GM18867 (cell line): ENCODE measurements at regions not wholly inside any gene's neighbourhood (a gene's known extent, or its start where the extent isn't known, plus 50 kb on each side); places are given as distances from the start of the nearest gene placed in this dataset.

Experiments
- ATAC-seq: cut with Tn5 transposase; IDR thresholded peaks from one replicate; pipeline ENCODE4 v1.9.1; 2021; ENCODE audit warnings: mild to moderate bottlenecking, moderate library complexity; ENCODE audit not compliant: unreplicated experiment

- ATAC-seq, result no peak
These were observed 189.4 kb downstream of the FNDC1 start for GRCh38 chr6:159358562-159358961.

- no peak for ATAC-seq
These were observed 188.2 kb downstream of the FNDC1 start for GRCh38 chr6:159357211-159357915.

DNA sequence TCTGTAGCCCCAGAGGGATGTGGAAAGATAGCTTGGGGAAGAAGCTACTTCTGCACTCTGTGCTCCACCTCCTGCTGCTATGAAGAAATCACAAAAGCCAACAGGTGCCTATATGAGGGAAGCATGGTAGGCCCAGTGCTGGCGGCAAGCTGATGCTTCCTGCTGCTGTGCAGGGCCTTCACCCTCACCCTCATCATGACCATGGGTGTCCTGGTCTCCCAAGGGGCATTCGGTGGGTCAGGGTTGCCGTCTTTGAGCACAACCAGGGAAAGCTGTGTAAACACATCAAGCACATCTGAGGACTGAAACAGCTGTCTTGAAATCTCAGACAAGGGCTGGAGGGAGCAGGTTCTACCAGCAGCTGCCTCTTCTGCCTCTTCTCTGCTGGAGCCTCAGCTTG lies 184.0 kb downstream of the FNDC1 start:
- no peak for ATAC-seq

- no peak for ATAC-seq
These were observed 182.5 kb downstream of the FNDC1 start for GRCh38 chr6:159351707-159352106.

GRCh38 chr6:159349915-159350314 lies 180.7 kb downstream of the FNDC1 start:
- ATAC-seq, result no peak

- ATAC-seq, result no peak
These were observed 174.5 kb downstream of the FNDC1 start for GRCh38 chr6:159343709-159344108.

DNA sequence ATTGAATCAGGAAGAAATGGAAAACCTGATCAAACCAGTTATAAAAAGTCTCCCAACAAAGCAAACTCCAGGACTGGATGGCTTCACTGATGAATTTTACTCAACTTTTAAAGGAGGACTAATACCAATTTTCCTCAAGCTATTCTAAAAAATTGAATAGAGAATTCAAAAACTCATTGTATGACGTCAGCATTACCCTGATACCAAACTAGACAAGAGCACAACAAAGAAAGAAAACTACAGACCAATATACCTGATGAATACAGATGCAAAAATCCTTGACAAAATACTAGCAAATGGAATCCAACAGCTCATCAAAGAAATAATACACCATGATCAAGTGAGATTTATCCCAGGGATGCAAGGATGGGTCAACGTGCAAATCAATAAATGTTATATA lies 172.9 kb downstream of the FNDC1 start:
- no peak for ATAC-seq

- ATAC-seq, result no peak
These were observed 164.9 kb downstream of the FNDC1 start for GRCh38 chr6:159334068-159334467.

- ATAC-seq, result no peak
These were observed 162.3 kb downstream of the FNDC1 start for GRCh38 chr6:159331451-159331850.

GRCh38 chr6:159329081-159329480 lies 159.9 kb downstream of the FNDC1 start:
- no peak for ATAC-seq

- no peak for ATAC-seq
These were observed 158.9 kb downstream of the FNDC1 start for GRCh38 chr6:159328052-159328451.

DNA sequence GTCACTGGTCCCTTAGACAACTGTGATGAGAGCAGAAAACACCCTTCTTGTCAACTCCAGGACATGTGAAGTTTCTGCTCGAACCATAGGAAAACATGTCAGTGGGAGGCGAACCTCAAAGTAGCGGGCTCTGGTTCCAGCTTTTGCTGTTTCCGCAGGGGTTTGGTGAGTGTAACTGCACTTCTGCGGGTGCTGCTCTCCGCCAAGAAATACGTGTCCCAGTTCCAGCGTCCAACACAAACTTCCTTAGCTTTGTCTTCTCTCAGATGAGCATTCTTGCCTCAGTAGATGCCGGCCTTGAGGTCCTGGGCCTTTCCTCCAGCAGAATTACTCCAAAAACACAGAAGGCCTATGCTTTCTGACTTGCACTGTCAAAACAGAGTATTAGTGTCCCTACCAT lies 156.3 kb downstream of the FNDC1 start:
- ATAC-seq, result no peak

DNA sequence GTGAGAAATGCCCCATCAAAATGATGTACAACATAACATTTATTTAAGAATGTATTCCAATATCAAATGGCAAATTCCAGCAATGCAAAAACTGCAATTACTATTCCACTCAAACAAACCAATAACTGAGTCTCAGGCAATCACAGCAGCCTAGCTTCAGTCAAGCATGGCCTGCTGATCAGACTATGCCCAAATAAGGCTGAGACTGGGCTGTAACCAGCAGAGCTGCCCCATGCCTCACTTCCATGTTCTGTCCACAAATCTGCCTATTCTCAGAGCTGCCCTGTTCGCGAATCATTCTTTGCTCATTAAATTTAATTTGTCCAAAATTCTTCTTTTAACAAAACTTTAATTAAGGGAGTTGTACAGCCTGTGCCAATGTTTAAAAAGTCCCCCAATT lies 155.4 kb downstream of the FNDC1 start:
- no peak for ATAC-seq
